Fibroblast of pulmonary artery (primary cell): ENCODE measurements at regions not wholly inside any gene's neighbourhood (a gene's known extent, or its start where the extent isn't known, plus 50 kb on each side); places are given as distances from the start of the nearest gene placed in this dataset.
"Not testable (repeated sequence)": the region's sequence is repeated elsewhere in the genome, so short reads cannot be mapped to it uniquely, and the experiment has no call there.

Source experiments
- DNase-seq: peaks from one replicate; pipeline ENCODE4 v3.0.0-alpha.2; 2010; ENCODE audit warnings: low read depth
- H3K4me3 ChIP-seq: replicated peaks from 2 replicates; pipeline ENCODE4 v1.5.1; 2011; ENCODE audit warnings: low read depth, mild to moderate bottlenecking, control low read depth, low read length, moderate library complexity
- TF ChIP-seq, protein P1 (sequence below): IDR thresholded peaks from 2 replicates; pipeline ENCODE4 v1.5.1; 2011; ENCODE audit warnings: mild to moderate bottlenecking, control low read depth, low read length, inconsistent platforms; ENCODE audit errors: missing control alignments

DNA sequence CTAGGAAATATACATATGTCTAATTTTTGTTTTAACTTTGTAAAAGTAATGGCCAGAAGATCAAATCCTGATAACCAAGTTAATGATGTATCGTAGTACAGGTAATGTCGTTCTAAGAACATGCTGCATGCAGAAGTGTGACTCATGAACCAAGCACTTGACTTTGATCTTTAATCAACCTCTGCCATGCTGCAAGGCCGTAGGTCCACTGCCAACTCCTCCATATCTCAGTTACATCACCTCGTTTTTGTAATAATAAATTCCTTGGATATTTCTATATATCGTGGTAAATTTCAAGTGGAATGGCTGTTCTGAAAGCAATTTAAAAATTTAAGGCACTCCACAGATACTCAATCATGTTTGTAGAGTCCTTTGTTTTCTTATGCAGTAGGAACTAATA, 771.7 kb downstream of the EPHA7 start:
- TF ChIP-seq, protein P1, sequence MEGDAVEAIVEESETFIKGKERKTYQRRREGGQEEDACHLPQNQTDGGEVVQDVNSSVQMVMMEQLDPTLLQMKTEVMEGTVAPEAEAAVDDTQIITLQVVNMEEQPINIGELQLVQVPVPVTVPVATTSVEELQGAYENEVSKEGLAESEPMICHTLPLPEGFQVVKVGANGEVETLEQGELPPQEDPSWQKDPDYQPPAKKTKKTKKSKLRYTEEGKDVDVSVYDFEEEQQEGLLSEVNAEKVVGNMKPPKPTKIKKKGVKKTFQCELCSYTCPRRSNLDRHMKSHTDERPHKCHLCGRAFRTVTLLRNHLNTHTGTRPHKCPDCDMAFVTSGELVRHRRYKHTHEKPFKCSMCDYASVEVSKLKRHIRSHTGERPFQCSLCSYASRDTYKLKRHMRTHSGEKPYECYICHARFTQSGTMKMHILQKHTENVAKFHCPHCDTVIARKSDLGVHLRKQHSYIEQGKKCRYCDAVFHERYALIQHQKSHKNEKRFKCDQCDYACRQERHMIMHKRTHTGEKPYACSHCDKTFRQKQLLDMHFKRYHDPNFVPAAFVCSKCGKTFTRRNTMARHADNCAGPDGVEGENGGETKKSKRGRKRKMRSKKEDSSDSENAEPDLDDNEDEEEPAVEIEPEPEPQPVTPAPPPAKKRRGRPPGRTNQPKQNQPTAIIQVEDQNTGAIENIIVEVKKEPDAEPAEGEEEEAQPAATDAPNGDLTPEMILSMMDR: no peak
- H3K4me3 ChIP-seq: no peak overlapping the region
- DNase-seq: peak; percentile 0

DNA sequence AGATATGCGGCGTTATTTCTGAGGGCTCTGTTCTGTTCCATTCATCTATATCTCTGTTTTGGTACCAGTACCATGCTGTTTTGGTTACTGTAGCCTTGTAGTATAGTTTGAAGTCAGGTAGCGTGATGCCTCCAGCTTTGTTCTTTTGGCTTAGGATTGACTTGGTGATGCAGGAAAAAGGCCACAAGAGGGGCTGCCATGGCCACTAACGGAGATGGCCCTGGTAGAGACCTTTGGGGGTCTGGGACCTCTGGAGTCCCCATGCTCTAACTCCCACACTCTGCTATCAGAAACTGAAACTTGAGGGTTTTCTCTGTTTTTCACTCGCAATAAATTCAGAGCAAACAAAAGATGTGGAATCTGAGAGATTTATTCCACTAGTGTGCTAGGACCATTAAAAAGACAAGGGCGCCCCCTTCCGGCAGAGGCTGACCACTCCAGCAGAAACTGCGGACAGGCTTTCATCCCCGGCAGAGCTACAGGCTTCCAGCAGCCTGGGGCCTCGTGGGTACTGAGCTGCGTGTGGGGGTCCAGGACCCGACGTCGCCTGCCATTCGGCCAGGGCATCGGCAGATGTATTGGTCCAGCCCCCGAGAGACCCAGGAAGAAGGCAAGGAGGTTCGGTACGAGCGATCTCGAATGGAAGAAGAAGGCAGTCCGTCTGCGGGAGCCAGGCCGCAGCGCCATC, 775.1 kb downstream of the EPHA7 start:
- TF ChIP-seq, protein P1: peak; percentile 9
- peak; percentile 3 for DNase-seq
- H3K4me3 ChIP-seq: not testable (repeated sequence)

DNA sequence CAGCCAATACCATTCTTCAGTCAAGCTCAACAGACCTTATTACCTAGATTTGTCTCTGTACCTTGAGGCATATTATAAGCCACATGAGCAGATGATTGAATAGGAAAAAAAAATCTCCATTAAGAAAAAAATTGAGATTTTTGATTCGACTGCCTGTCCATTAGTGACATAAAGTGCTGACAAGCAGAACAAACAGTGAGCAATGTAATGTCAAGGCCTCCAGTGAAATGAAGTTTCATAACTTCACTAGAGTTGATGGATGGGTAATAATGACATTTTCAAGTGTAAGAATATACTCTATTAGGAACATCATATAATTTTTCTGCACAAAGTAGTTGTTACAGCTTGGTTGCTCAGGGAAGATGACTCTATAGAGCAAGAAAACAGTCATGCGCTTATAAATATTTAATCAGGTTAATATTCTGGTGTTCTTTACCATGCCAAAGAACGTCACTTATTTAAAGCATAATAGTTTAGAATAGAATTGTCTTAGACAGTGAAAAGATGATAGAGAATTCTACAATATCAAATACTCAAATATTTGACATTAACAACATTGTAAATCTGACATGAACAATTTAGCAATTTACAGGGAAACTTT, 783.7 kb downstream of the EPHA7 start:
- no peak overlapping the region for H3K4me3 ChIP-seq
- DNase-seq: no peak
- TF ChIP-seq, protein P1: no peak

DNA sequence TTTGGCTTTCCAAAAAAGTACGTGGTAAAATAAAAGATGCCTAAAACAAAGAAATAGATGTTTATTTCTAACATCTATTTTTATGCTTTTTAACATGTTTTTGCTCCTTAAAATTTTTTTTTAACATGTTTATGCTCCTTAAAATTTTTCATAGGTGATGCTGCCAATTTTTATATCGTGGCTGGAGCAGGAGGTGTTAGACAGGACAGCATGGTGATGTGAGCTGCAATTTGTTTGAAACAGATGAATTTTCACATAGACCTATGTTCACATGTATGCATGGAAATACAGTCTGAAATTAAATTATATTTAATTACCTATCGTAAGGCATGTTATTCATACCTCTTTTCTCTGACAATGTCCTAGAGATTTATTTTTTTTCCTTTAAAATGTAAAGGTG, 784.8 kb downstream of the EPHA7 start:
- H3K4me3 ChIP-seq: no peak overlapping the region
- DNase-seq: no peak
- TF ChIP-seq, protein P1: no peak

DNA sequence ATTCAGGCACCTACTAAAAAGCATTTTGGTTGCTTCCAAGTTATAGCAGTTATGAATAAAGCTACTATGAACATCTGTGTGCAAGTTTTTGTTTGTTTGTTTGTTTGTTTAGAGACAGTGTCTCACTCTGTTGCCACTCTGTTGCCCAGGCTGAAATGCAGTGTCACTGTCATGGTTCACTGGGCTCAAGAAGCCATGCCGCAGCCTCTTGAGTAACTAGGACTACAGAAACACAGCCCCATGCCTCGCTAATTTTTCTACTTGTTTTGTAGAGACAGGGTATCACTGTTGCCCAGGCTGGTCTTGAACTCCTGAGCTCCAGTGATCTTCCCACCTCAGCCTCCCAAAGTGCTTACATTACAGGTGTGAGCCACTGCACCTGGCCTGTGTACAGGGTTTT, 795.9 kb downstream of the EPHA7 start:
- DNase-seq: no peak
- TF ChIP-seq, protein P1: no peak

DNA sequence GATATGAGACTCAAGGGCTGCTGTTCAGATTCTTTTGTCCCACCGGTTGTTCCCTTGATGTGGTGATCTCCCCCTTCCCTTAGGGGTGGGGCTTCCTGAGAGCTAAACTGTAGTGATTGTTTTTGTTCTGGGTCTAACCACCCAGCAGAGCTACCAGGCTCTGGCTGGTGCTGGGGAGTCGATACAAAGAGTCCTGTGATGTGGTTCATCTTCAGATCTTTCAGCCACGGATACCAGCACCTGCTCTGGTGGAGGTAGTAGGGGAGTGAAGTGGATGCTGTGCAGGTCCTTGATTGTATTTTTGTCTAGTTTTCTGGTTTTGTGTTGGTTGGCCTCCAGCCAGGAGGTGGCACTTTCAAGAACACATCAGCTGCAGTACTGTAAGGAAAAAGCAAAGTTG, 801.6 kb downstream of the EPHA7 start:
- no peak for DNase-seq
- H3K4me3 ChIP-seq: no peak overlapping the region
- TF ChIP-seq, protein P1: no peak

More for the DNA sequence above, 795.9 kb downstream of the EPHA7 start:
- H3K4me3 ChIP-seq: no peak overlapping the region

DNA sequence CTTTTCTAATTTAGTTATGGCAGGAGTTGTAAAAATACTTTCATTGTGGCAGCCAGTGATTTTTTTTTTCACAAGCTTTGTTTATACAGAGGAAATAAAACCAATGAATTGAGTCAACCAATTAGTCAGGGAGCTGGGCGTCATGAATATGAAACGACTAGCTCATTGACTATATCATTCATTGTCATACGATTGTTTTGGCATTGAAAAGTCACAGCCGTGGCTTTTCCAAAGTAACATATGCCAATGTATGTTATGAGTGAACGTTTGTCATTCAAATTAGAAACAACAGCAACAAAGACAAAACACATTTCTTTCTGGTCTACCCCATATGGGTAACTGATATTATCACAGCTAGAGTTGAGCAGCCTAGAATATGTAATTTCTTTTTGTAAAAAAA, 810.6 kb downstream of the EPHA7 start:
- no peak overlapping the region for H3K4me3 ChIP-seq
- TF ChIP-seq, protein P1: no peak
- DNase-seq: no peak
